Lower leg skin (tissue), 3 donors: ENCODE measurements at regions not wholly inside any gene's neighbourhood (a gene's known extent, or its start where the extent isn't known, plus 50 kb on each side); places are given as distances from the start of the nearest gene placed in this dataset.

Source experiments
- CTCF ChIP-seq, 3 donors: fragments of 450-650 bp; IDR thresholded peaks; one replicate each; pipeline ENCODE4 v1.5.1; 2016; ENCODE audit warnings: antibody characterized with exemption in 3 of 3, mild to moderate bottlenecking in 3 of 3, moderate library complexity in 2 of 3
- POLR2A ChIP-seq, 2 donors: fragments of 450-650 bp; IDR thresholded peaks; one replicate each; pipeline ENCODE4 v1.6.1; 2016 to 2017; ENCODE audit warnings: antibody characterized with exemption in 2 of 2, mild to moderate bottlenecking in 1 of 2, moderate library complexity in 1 of 2

- no peak for TF ChIP-seq CTCF (IDR thresholded peaks at IDR 0.05)
- TF ChIP-seq POLR2A (IDR thresholded peaks at IDR 0.05): no peak
Measured at GRCh38 chr9:73844135-73844534, 653.0 kb upstream of the RORB start.
